Mucosa of stomach (tissue), 1 donor: ENCODE measurements at regions not wholly inside any gene's neighbourhood (a gene's known extent, or its start where the extent isn't known, plus 50 kb on each side); places are given as distances from the start of the nearest gene placed in this dataset.

Experiments used
- H3K27me3 ChIP-seq: one replicate; pipeline ENCODE4 v1.7.0; 2013; ENCODE audit warnings: mild to moderate bottlenecking, low read length; ENCODE audit not compliant: control insufficient read depth, insufficient read depth
- H3K36me3 ChIP-seq: one replicate; pipeline ENCODE4 v1.7.0; 2013; ENCODE audit warnings: low read length; ENCODE audit not compliant: control insufficient read depth, insufficient read depth
- H3K4me1 ChIP-seq: one replicate; pipeline ENCODE4 v1.7.0; 2013; ENCODE audit warnings: mild to moderate bottlenecking, low read length; ENCODE audit not compliant: control insufficient read depth, insufficient read depth
- H3K4me3 ChIP-seq: one replicate; pipeline ENCODE4 v1.7.0; 2013; ENCODE audit warnings: low read length
- H3K9ac ChIP-seq: one replicate; pipeline ENCODE4 v1.7.0; 2013; ENCODE audit warnings: mild to moderate bottlenecking, low read length, moderate library complexity
- H3K9me3 ChIP-seq: one replicate; pipeline ENCODE4 v1.7.0; 2013; ENCODE audit warnings: mild to moderate bottlenecking, low read length, moderate library complexity; ENCODE audit not compliant: control insufficient read depth
- donor health status: Pancreatic carcinoma.

DNA sequence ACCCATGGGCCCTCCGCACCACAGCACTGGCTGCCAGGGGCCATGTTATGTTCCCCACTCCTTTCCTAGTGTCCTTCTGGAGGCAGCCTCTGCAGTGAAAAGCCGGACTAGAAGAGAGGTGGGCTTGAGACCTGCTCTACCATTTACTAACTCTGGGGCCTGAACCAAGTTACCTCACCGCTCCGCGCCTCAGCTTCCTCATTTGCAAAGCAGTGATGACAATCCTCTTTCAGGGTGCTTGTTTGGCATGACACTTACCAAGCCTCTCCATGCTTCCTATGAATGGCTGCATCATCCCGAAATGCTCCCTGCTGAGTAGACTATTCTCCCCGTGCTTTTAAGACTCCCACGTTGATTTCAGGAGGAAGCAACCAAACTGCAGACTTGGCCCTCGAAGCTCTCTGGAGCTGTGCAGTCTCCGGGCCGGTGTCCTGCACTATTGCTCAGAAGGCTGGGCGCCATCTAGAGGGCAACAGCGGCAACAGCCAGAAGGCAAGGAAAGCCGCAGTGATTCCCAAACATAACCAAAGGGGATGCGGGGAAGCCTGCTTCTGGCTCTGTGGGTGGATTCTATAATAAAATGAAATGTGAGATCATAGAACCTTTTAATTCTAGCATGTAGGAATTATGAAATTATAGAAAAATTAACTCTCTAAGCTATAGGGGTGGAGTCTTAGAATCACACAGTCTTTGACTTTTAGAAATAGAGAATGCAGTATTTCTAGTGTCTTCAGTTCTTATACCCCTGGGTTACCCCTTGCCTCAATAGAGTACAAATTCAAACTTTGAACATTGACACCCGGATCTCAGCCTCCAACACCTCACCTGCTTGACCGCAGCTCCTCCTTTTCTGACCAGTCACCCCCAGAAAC, 599.8 kb upstream of the BRINP1 start:
- H3K9ac ChIP-seq = no peak overlapping the region

DNA sequence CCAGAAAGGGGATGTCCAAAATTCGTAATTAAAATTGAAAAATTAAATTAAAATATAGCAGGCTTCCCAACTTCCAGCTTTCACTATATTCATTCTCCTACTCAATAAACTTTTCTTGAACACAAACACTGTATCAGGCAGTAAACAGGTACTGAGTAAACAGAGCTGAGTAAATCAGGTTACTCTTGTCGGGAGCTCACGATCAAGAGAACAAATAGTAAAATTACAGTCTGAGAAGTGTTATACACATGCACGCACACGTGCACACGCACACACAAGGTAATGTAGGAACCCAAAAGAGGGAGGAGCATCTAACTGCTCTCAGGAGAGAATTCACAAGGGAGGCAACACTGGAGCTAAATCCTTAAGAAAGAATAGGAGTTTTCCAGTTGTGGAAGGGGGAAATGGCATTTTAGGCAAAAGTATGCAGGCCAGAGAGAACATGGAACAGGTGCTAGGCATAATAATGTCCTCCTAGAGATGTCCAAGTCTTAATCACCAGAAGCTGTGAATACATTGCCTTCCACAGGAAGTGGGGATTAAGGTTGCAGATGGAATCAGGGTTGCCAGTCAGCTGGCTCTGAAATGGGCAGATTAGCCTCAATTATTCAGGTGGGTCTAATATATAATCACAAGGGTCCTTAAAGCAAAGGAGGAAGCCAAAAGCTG, 598.8 kb upstream of the BRINP1 start:
- Histone ChIP-seq H3K36me3 (no peaks in the 10 kb centered on the region), H3K27me3 (peaks cover 15% of the 10 kb centered on the region), H3K4me3 (no peak overlapping the region), H3K4me1 (no peaks in the 10 kb centered on the region), H3K9ac (no peak overlapping the region), H3K9me3 (no peaks in the 10 kb centered on the region)

More for the DNA sequence above, 599.8 kb upstream of the BRINP1 start:
- Histone ChIP-seq H3K9me3 (no peaks in the 10 kb centered on the region), H3K36me3 (no peaks in the 10 kb centered on the region), H3K27me3 (peaks cover 6% of the 10 kb centered on the region), H3K4me1 (no peaks in the 10 kb centered on the region), H3K4me3 (no peak overlapping the region)

DNA sequence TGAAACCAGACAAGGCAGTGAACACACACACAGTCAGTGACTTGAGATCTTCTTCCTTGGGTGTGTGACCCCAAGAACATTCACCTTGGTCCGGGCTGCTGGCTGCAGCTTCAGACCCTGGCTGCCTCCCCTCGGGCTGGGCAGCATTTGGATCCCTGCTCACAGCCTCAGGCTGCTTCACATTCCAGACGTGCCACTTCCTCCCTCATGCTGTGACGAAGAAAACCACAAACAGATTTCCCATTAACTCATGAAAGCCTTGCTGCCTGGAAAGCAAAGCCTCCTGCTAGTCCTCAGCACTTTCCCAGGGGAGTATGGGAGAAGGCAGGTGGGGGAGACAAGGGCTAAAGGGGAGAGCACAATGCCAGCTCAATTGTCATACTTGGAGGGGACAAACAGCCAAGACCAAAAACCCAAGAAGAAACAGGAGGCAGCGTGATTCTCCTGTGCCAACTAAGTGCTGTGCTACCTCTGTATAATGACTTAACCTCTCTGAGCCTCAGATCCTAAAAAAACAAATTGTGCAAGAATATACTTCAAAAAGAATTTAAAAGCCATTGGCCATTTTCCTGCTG, 594.6 kb upstream of the BRINP1 start:
- no peak overlapping the region for H3K9ac ChIP-seq
- H3K4me1 ChIP-seq = no peaks in the 10 kb centered on the region
- no peaks in the 10 kb centered on the region for H3K9me3 ChIP-seq
- H3K36me3 ChIP-seq = no peaks in the 10 kb centered on the region
- peaks cover 13% of the 10 kb centered on the region for H3K27me3 ChIP-seq
- H3K4me3 ChIP-seq = no peak overlapping the region

DNA sequence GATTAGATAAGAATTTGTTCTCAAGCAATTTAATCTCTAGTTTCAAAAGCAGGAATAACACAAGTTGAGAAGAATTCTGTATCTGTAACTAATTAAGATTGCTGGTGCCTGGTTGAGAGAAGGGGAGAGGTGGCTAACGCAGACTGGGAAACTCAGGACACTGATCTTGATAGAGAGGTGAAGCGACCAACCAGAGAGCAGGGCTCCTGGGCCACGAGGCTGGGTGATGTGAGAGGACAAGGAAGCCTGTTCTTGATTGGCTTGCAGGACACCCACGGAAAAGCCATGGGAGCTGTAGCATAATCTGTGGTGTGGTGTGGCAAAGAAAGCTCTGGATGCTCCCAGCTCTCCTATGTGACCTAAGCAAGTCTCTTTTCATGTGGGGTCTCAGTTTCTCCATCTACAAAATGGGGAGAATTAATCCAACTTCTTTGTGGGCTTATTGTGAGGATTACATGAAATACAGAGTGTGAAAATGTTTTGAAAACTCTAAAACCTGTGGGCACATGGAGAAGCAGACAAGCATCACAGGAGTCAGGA, 594.1 kb upstream of the BRINP1 start:
- Histone ChIP-seq H3K9me3 (no peaks in the 10 kb centered on the region), H3K27me3 (peaks cover 11% of the 10 kb centered on the region), H3K9ac (no peak overlapping the region), H3K4me3 (no peak overlapping the region), H3K36me3 (no peaks in the 10 kb centered on the region), H3K4me1 (no peaks in the 10 kb centered on the region)

DNA sequence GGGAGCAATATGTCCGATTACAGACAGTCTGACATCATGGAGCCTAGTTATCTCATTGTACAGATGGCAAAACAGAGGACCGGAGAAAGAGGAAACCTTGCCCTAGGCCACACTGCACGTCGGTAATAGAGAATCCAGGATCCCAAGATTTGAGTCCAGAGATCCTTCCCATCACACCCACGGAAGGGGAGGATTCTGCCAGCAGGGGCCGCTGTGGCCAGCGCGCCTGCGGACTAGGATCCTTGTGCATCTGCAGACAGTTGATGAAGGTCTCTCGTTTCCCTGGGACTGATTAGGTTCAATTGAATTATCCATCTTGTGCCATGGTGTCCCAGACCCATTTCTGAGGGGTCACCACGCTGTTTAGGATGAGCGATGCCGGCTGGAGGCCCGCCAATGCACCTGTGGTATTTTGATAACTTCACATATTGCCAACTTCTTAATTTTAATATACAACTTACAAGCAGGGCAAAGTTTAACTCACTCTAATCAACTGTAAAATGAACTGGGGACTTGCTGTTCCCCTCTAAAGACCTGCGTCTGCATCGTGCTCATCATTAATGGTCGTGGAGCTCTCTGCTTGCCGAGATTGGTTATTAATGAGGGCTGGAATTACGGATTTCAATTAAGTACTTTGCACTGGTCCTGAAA, 592.7 kb upstream of the BRINP1 start:
- peaks cover 11% of the 10 kb centered on the region for H3K27me3 ChIP-seq
- H3K9me3 ChIP-seq = no peaks in the 10 kb centered on the region
- H3K4me3 ChIP-seq = no peak overlapping the region
- no peaks in the 10 kb centered on the region for H3K36me3 ChIP-seq
- H3K9ac ChIP-seq = no peak overlapping the region
- no peaks in the 10 kb centered on the region for H3K4me1 ChIP-seq

DNA sequence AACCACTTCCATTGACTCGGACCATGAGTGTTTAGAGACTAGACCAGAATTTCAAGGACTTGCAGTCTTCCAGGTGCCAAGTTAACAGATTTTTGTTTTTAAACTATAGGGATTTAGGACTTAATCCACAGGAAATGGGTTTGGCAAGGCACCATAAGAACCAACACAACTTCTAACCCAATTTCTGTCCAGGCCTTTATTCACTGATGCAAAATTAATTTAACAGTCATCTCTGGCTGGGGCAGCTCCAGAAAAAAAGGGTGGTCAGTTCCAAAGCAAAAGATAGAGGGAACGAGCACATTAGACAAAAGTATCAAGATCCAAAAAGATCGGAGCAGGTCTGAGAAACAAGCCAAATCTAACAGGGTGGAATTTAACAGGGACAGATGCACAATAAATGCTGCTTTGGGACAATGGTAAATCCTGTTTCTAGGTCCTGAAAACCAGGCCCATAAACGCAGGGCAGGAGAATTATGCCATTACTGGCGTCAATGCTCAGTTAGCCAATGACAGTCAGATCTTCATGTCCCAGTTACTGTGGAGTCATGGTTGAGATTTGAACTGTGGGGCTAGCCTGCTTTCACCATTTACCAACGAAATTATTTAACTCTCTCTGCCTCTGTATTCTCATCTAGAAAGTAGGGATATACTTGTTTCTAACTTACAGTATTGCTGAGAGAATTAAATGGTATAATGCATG, 590.8 kb upstream of the BRINP1 start:
- H3K4me1 ChIP-seq = no peaks in the 10 kb centered on the region
- H3K4me3 ChIP-seq = no peak overlapping the region
- H3K9ac ChIP-seq = no peak overlapping the region
- no peaks in the 10 kb centered on the region for H3K9me3 ChIP-seq
- peaks cover 11% of the 10 kb centered on the region for H3K27me3 ChIP-seq
- H3K36me3 ChIP-seq = no peaks in the 10 kb centered on the region

DNA sequence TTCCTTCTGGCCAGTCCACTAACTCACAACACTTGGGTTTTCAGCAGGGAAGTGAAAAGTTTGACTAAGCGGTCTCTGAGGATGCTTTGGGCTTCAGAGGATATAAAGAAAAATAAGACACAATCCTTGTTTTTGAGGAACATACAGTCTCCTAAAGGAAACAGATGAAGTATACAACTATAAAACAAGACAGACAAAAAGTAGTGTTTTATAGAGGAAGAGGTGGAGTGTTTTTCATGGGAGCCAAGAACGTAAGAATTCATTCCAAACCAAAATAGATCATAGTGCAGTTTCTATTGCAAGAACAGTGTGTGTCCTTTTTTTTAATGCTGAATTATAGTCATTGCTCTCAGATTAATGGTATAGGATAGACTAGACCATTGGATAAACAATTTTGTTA, 586.9 kb upstream of the BRINP1 start:
- no peaks in the 10 kb centered on the region for H3K9me3 ChIP-seq
- no peaks in the 10 kb centered on the region for H3K4me1 ChIP-seq
- H3K9ac ChIP-seq = no peak overlapping the region
- no peak overlapping the region for H3K4me3 ChIP-seq
- H3K36me3 ChIP-seq = no peaks in the 10 kb centered on the region
- H3K27me3 ChIP-seq = no peaks in the 10 kb centered on the region

DNA sequence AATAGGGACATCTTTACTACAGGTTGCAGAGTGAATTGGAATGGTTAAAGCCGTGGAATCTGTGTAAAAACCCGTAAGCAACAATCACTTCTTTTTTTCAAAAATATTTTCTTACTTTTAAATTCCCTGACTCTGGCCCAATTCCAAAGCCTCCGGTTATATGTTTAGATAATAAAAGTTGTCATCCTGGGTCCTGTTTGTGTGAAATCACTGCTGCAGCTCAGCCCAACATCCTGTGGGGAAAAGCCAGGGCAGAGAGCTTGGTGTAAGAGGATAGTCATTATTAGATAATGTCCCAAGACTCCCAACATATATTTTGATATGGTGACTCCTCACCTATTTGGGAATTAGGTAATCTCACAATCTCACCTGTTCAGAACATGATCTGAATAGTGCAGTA, 586.0 kb upstream of the BRINP1 start:
- Histone ChIP-seq H3K4me3 (no peak overlapping the region), H3K9ac (no peak overlapping the region), H3K9me3 (no peaks in the 10 kb centered on the region), H3K36me3 (no peaks in the 10 kb centered on the region), H3K4me1 (no peaks in the 10 kb centered on the region), H3K27me3 (no peaks in the 10 kb centered on the region)

DNA sequence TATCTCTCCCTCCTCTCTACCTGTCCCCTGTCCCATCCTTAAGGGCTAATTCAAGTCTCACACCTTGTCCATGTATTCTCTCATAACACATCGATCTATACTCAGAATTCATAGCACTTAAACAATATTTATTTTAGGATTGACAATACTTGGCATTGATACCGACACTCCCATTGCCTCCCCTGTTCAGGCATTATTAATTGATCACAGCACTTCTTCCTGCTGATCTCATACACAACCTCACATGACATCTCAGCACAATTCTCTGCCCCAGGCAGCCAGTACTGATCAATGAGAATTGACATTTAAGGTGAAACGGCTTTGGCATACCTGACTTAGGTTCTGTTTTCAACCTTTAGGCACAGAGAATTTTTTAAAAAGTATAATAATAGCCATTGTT, 582.4 kb upstream of the BRINP1 start:
- Histone ChIP-seq H3K4me1 (no peaks in the 10 kb centered on the region), H3K36me3 (no peaks in the 10 kb centered on the region), H3K4me3 (no peak overlapping the region), H3K9ac (no peak overlapping the region), H3K27me3 (no peaks in the 10 kb centered on the region), H3K9me3 (no peaks in the 10 kb centered on the region)

DNA sequence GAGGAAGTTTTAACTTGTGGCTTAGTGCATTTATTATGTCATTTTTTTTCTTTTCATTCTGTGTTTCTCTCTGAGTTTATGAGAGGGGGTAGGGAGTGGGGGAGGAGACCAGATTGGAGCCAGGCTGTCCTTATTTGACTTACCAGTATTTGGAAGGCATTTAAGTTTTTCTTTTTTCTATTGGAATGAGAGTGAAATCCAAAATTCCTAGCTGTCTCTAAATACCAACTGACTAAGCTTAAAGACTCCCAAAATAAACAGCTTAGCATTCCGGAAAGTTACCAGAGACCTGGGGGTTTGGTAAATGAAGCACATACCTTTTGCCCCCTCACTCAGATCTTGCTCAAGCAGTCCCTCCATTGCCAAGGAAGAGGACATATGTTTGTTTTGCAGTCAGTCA, 581.9 kb upstream of the BRINP1 start:
- Histone ChIP-seq H3K9ac (no peak overlapping the region), H3K9me3 (no peaks in the 10 kb centered on the region), H3K4me3 (no peak overlapping the region), H3K4me1 (no peaks in the 10 kb centered on the region), H3K36me3 (no peaks in the 10 kb centered on the region), H3K27me3 (no peaks in the 10 kb centered on the region)

DNA sequence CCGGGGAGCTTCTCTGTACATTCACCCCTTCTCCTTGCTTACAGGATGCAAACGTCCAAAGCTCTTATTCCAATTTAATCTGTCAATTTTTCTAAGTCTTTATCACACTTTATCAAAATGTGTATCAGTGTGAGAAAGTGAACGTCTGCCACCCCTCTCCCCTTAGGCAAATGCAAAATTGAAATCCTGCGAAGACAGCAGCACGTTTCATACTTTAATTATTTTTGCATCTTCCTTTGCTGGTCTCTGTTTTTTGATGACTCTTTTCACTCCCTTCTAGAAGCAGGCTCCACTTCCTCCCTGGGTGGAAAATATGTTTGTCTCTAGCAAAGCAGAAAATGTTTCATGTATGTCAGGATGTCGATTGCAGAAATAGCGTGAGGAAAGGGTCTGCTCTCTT, 576.5 kb upstream of the BRINP1 start:
- H3K4me3 ChIP-seq = no peak overlapping the region
- no peaks in the 10 kb centered on the region for H3K4me1 ChIP-seq
- no peaks in the 10 kb centered on the region for H3K9me3 ChIP-seq
- H3K27me3 ChIP-seq = no peaks in the 10 kb centered on the region
- H3K9ac ChIP-seq = no peak overlapping the region
- no peaks in the 10 kb centered on the region for H3K36me3 ChIP-seq
